NCI-H748 (cell line): ENCODE measurements at regions not wholly inside any gene's neighbourhood (a gene's known extent, or its start where the extent isn't known, plus 50 kb on each side); places are given as distances from the start of the nearest gene placed in this dataset.

Experiments used
- DNase-seq: peaks from one replicate; lab custom pipeline; 2025; ENCODE audit not compliant: unreplicated experiment; lab: John Stamatoyannopoulos, UW

- no peak for DNase-seq
Measured at GRCh38 chr2:66930339-66931220, 466.6 kb upstream of the ETAA1 start.

GRCh38 chr2:66938471-66938967, 458.6 kb upstream of the ETAA1 start:
- no peak for DNase-seq

GRCh38 chr2:66940080-66940479, 457.1 kb upstream of the ETAA1 start:
- DNase-seq: no peak

- no peak for DNase-seq
Measured at GRCh38 chr2:66948234-66948633, 448.9 kb upstream of the ETAA1 start.

- no peak for DNase-seq
Measured at GRCh38 chr2:66957198-66957597, 439.9 kb upstream of the ETAA1 start.

GRCh38 chr2:66957677-66958076, 439.5 kb upstream of the ETAA1 start:
- DNase-seq: no peak

- no peak for DNase-seq
Measured at GRCh38 chr2:66960161-66960560, 437.0 kb upstream of the ETAA1 start.

GRCh38 chr2:66962716-66963115, 434.4 kb upstream of the ETAA1 start:
- DNase-seq: no peak

- no peak for DNase-seq
Measured at GRCh38 chr2:66966631-66967030, 430.5 kb upstream of the ETAA1 start.

- no peak for DNase-seq
Measured at GRCh38 chr2:66968946-66969345, 428.2 kb upstream of the ETAA1 start.

- no peak for DNase-seq
Measured at GRCh38 chr2:66981074-66981473, 416.1 kb upstream of the ETAA1 start.

- DNase-seq: no peak
Measured at GRCh38 chr2:66982766-66983165, 414.4 kb upstream of the ETAA1 start.

- DNase-seq: no peak
Measured at GRCh38 chr2:66984864-66985263, 412.3 kb upstream of the ETAA1 start.

- DNase-seq: no peak
Measured at GRCh38 chr2:66985906-66986305, 411.2 kb upstream of the ETAA1 start.

GRCh38 chr2:66987733-66988132, 409.4 kb upstream of the ETAA1 start:
- no peak for DNase-seq

GRCh38 chr2:66994654-66995053, 402.5 kb upstream of the ETAA1 start:
- no peak for DNase-seq

GRCh38 chr2:66995636-66996035, 401.5 kb upstream of the ETAA1 start:
- no peak for DNase-seq

GRCh38 chr2:67002618-67003371, 394.3 kb upstream of the ETAA1 start:
- no peak for DNase-seq

GRCh38 chr2:67006373-67006960, 390.7 kb upstream of the ETAA1 start:
- no peak for DNase-seq

- no peak for DNase-seq
Measured at GRCh38 chr2:67008155-67008554, 389.0 kb upstream of the ETAA1 start.

GRCh38 chr2:67012165-67012564, 385.0 kb upstream of the ETAA1 start:
- DNase-seq: no peak

- no peak for DNase-seq
Measured at GRCh38 chr2:67013821-67014220, 383.3 kb upstream of the ETAA1 start.
